K562 (cell line): ENCODE measurements at regions not wholly inside any gene's neighbourhood (a gene's known extent, or its start where the extent isn't known, plus 50 kb on each side); places are given as distances from the start of the nearest gene placed in this dataset.

Experiments
- ATAC-seq: fragments of 200-7000 bp; cut with Tn5 transposase; 3 replicates; pipeline ENCODE4 v1.9.1; 2020; ENCODE audit warnings: moderate library complexity
- BruUV-seq: library from RNA; stranded (reverse); fragments of 400-500 nt; replicated peaks from 2 replicates; lab custom pipeline; 2021; lab: Mats Ljungman, UMichigan
- CTCF ChIA-PET: fragments of 300-600 bp; formaldehyde crosslinking; extraction: SDS; loops from one replicate; lab custom pipeline; 2021; ENCODE audit warnings: low intra/inter-chr PET ratio; lab: Yijun Ruan, JAX
- POLR2A ChIA-PET: fragments of 300-600, 350-650 bp; sonication (Branson Sonifier 250); formaldehyde crosslinking; extraction: SDS; loops from one replicate; lab custom pipeline; 2021; ENCODE audit warnings: antibody characterized with exemption, inconsistent platforms; lab: Yijun Ruan, JAX
- DNase-seq, 4 experiments: peaks; one replicate each; pipeline versions ENCODE4 v3.0.0 to v3.0.0-alpha.2; 2011 to 2018; ENCODE audit warnings: low spot score in 3 of 4, mixed read lengths in 3 of 4; ENCODE audit errors: extremely low read depth in 1 of 4
- FAIRE-seq: peaks from 2 replicates; lab custom pipeline; 2011; peaks lifted over from hg19 to GRCh38; lab: Jason Lieb, UNC
- H2AFZ ChIP-seq: 2 replicates; pipeline ENCODE4 v1.6.0; 2011; ENCODE audit warnings: low read depth, low read length, control low read depth, inconsistent platforms
- H3K27ac ChIP-seq: fragments of 200-600 bp; 3 replicates; pipeline ENCODE4 v1.8.0; 2011; ENCODE audit warnings: low read depth, mild to moderate bottlenecking, control low read depth, inconsistent platforms, low read length, moderate library complexity, mixed read lengths; ENCODE audit errors: extremely low read depth
- H3K27me3 ChIP-seq, 2 experiments: fragments of 300-600 bp in 1 of 2; 2 replicates in 1 of 2; 3 replicates in 1 of 2; pipeline versions ENCODE4 v1.6.0 to v1.8.0; 2011; ENCODE audit warnings: inconsistent platforms in 2 of 2, low read length in 2 of 2, mild to moderate bottlenecking in 1 of 2, mixed read lengths in 1 of 2, moderate library complexity in 1 of 2; ENCODE audit not compliant: control insufficient read depth in 2 of 2, insufficient read depth in 2 of 2
- H3K36me3 ChIP-seq: fragments of 300-600 bp; 3 replicates; pipeline ENCODE4 v1.8.0; 2011; ENCODE audit warnings: mild to moderate bottlenecking, low read length, inconsistent platforms; ENCODE audit not compliant: control insufficient read depth, insufficient read depth
- H3K4me1 ChIP-seq, 2 experiments: fragments of 200-600 bp in 1 of 2; replicated peaks in 1 of 2; 2 replicates in 1 of 2; 3 replicates in 1 of 2; pipeline versions ENCODE4 v1.5.1 to v1.8.0; 2011; ENCODE audit warnings: inconsistent platforms in 2 of 2, low read length in 2 of 2, mild to moderate bottlenecking in 1 of 2, mixed read lengths in 1 of 2, moderate library complexity in 1 of 2; ENCODE audit not compliant: control insufficient read depth in 2 of 2, insufficient read depth in 2 of 2
- H3K4me2 ChIP-seq: 2 replicates; pipeline ENCODE4 v1.6.1; 2011; ENCODE audit warnings: low read length, control low read depth, inconsistent platforms, mixed read lengths; ENCODE audit not compliant: insufficient read depth
- H3K4me3 ChIP-seq: fragments of 200-600 bp; sonication (generic), shearing (Covaris generic); 2 replicates; pipeline ENCODE4 v1.5.1; 2016; ENCODE audit warnings: control low read depth, inconsistent platforms
- H3K79me2 ChIP-seq: fragments of 200-600 bp; 3 replicates; pipeline ENCODE4 v1.8.0; 2011; ENCODE audit warnings: low read length, inconsistent platforms; ENCODE audit not compliant: control insufficient read depth, insufficient read depth
- H3K9ac ChIP-seq, 2 experiments: 2 replicates each; pipeline versions ENCODE4 v1.6.0 to v1.6.1; 2011; ENCODE audit warnings: low read depth in 2 of 2, low read length in 2 of 2, control low read depth in 1 of 2, inconsistent platforms in 1 of 2, mild to moderate bottlenecking in 1 of 2, mixed read lengths in 1 of 2; ENCODE audit not compliant: insufficient read depth in 1 of 2
- H3K9me1 ChIP-seq: one replicate; pipeline ENCODE4 v1.6.0; 2011; ENCODE audit warnings: inconsistent platforms, mild to moderate bottlenecking, low read length, moderate library complexity; ENCODE audit not compliant: control insufficient read depth, insufficient read depth
- H3K9me3 ChIP-seq: replicated peaks from 2 replicates; pipeline ENCODE4 v1.5.1; 2011; ENCODE audit warnings: low read depth, low read length, inconsistent platforms; ENCODE audit not compliant: control insufficient read depth, insufficient read depth
- H4K20me1 ChIP-seq: replicated peaks from 2 replicates; pipeline ENCODE4 v1.6.1; 2011; ENCODE audit warnings: low read length, inconsistent platforms, mixed read lengths; ENCODE audit not compliant: control insufficient read depth, insufficient read depth
- CBFA2T3 ChIP-seq: fragments of 450-650 bp; IDR thresholded peaks from 2 replicates; pipeline ENCODE4 v1.6.1; 2017
- GABPB1 ChIP-seq: sonication (generic); formaldehyde crosslinking; IDR thresholded peaks from 2 replicates; pipeline ENCODE4 v1.8.0; 2022; ENCODE audit warnings: mild to moderate bottlenecking, missing genetic modification reagents
- MEIS2 ChIP-seq: fragments of 450-650 bp; IDR thresholded peaks from 2 replicates; pipeline ENCODE4 v1.6.1; 2014; ENCODE audit warnings: mild to moderate bottlenecking; ENCODE audit not compliant: partially characterized antibody
- SIN3B ChIP-seq: fragments of 450-650 bp; IDR thresholded peaks from 2 replicates; pipeline ENCODE4 v1.6.1; 2017; ENCODE audit warnings: low read depth, mild to moderate bottlenecking, moderate library complexity
- ZNF274 ChIP-seq: IDR thresholded peaks from 2 replicates; pipeline ENCODE4 v1.6.1; 2011; ENCODE audit warnings: low read depth, mild to moderate bottlenecking, low read length, moderate library complexity, borderline replicate concordance
- ZNF282 ChIP-seq: sonication (generic); formaldehyde crosslinking; IDR thresholded peaks from 2 replicates; pipeline ENCODE4 v1.8.1; 2023; ENCODE audit warnings: missing genetic modification reagents
- WGBS: fragments of 100-300 bp; shearing (Covaris generic); methylation state at CpG from one replicate; pipeline ENCODE4 v1.1.6; 2016; ENCODE audit warnings: low coverage, mixed read lengths; ENCODE audit not compliant: insufficient coverage; ENCODE audit errors: missing lambda C conversion rate; 5-methylcytosine and 5-hydroxymethylcytosine counted together
- in situ Hi-C: fragments of 300-500 bp; cut with MboI; formaldehyde crosslinking; loops from 4 replicates; pipeline ENCODE4 v1.15.0; 2018; ENCODE audit warnings: inconsistent platforms, mixed read lengths
- intact Hi-C: fragments of 100-400 bp; cut with micrococcal nuclease; formaldehyde crosslinking; loops from 2 replicates; pipeline ENCODE4 v1.14.2; 2022

GRCh38 chr6:147839708-147840610 lies 331.5 kb downstream of the SAMD5 start:
- Histone ChIP-seq H3K27ac (no peak overlapping the region), H3K4me3 (no peak overlapping the region), H2AFZ (no peak overlapping the region), H3K79me2 (no peaks in the 10 kb centered on the region), H3K9ac (no peak overlapping the region), H4K20me1 (no peaks in the 10 kb centered on the region), H3K27me3 (no peaks in the 10 kb centered on the region), H3K9me3 (no peaks in the 10 kb centered on the region), H3K36me3 (no peaks in the 10 kb centered on the region), H3K9me1 (no peaks in the 10 kb centered on the region), H3K4me2 (no peak overlapping the region), H3K4me1 (no peaks in the 10 kb centered on the region)
- intact Hi-C loops (no loop called here), in situ Hi-C loops (no loop called here)
- DNase-seq (no peak), FAIRE-seq (no peak), ATAC-seq (no peak)
- POLR2A ChIA-PET = interaction anchor here (0.6 kb wide), 1 partner anchor 21 kb away, joined by 3 read pairs; no protein-coding TSS in a partner anchor
- no peak for TF ChIP-seq GABPB1 (CRISPR knock-in tag)
- no peak for TF ChIP-seq MEIS2
- 0 out of 2 replicates have a peak, but pooled peaks have one; percentile 14 for TF ChIP-seq CBFA2T3
- TF ChIP-seq SIN3B = no peak
- no peak for TF ChIP-seq ZNF282 (CRISPR knock-in tag)
- no peak for TF ChIP-seq ZNF274
- BruUV-seq = no TSS peak
- CTCF ChIA-PET = no interaction called here
- WGBS = 18% methylated on average over 2 of the region's 2 CpGs
